Transverse colon (tissue), 4 donors: ENCODE measurements at regions not wholly inside any gene's neighbourhood (a gene's known extent, or its start where the extent isn't known, plus 50 kb on each side); places are given as distances from the start of the nearest gene placed in this dataset.

ENCODE experiments used
- DNase-seq: peaks from one replicate; pipeline ENCODE4 v3.0.0-alpha.2; 2019
- H3K27ac ChIP-seq, 4 donors: fragments of 200-600 bp; sonication (generic); 2 replicates each; pipeline ENCODE4 v1.5.1; 2016 to 2018; ENCODE audit warnings: inconsistent platforms in 4 of 4
- H3K27me3 ChIP-seq: fragments of 200-600 bp; sonication (generic); 2 replicates; pipeline ENCODE4 v1.5.1; 2017; ENCODE audit warnings: inconsistent platforms
- H3K36me3 ChIP-seq, 4 donors: fragments of 200-600 bp; sonication (generic); 2 replicates each; pipeline ENCODE4 v1.5.1; 2017 to 2019; ENCODE audit warnings: inconsistent platforms in 4 of 4
- H3K4me1 ChIP-seq, 4 donors: fragments of 200-600 bp; sonication (generic); 2 replicates each; pipeline ENCODE4 v1.5.1; 2017 to 2020; ENCODE audit warnings: inconsistent platforms in 4 of 4
- H3K4me3 ChIP-seq, 4 donors: fragments of 200-600 bp; sonication (generic); 1 replicate in 1 of 4; 2 replicates in 3 of 4; pipeline versions ENCODE4 v1.5.1 to v1.6.1; 2017 to 2019; ENCODE audit warnings: inconsistent platforms in 4 of 4
- H3K9me3 ChIP-seq, 2 donors: fragments of 200-600 bp; sonication (generic); 2 replicates each; pipeline ENCODE4 v1.5.1; 2017 to 2019; ENCODE audit warnings: inconsistent platforms in 2 of 2
- CTCF ChIP-seq, 5 experiments: fragments of 200-600 bp in 3 of 5; fragments of 450-650 bp in 2 of 5; sonication (generic) in 3 of 5; IDR thresholded peaks; 1 replicate in 2 of 5; 2 replicates in 3 of 5; pipeline ENCODE4 v1.5.1; 2016 to 2017; ENCODE audit warnings: antibody characterized with exemption in 5 of 5, inconsistent platforms in 3 of 5, mild to moderate bottlenecking in 2 of 5, moderate library complexity in 1 of 5
- EP300 ChIP-seq: sonication (generic); formaldehyde crosslinking; IDR thresholded peaks from one replicate; pipeline ENCODE4 v1.6.1; 2017; ENCODE audit warnings: antibody characterized with exemption, low read depth
- POLR2A ChIP-seq: fragments of 450-650 bp; IDR thresholded peaks from one replicate; pipeline ENCODE4 v1.6.1; 2016; ENCODE audit warnings: antibody characterized with exemption, mild to moderate bottlenecking, moderate library complexity
- POLR2AphosphoS5 ChIP-seq, 3 donors: sonication (generic); formaldehyde crosslinking; IDR thresholded peaks; one replicate each; pipeline ENCODE4 v1.6.1; 2016; ENCODE audit warnings: antibody characterized with exemption in 3 of 3
- WGBS, 2 donors: methylation state at CpG; one replicate each; pipeline ENCODE4 v1.1.5; 2018; ENCODE audit warnings: low coverage in 1 of 2; 5-methylcytosine and 5-hydroxymethylcytosine counted together
- in situ Hi-C, 4 donors: fragments of 200-750 bp; cut with MboI; loops; one replicate each; pipeline versions ENCODE4 v1.15.0 to v1.15.1; 2017; ENCODE audit warnings: low sequenced_read_pairs in 3 of 4, low pct_ligation_motif_present in 1 of 4, low pct_unique_long_range_greater_than_20kb in 1 of 4
- intact Hi-C: fragments of 100-400 bp; cut with DNase I; formaldehyde crosslinking; loops from one replicate; pipeline ENCODE4 v1.15.1; 2023; ENCODE audit warnings: low total_unique reads

- Histone ChIP-seq H3K4me1 (no peaks in the 10 kb centered on the region), H3K4me3 (no peak overlapping the region), H3K9me3 (no peaks in the 10 kb centered on the region), H3K27me3 (no peaks in the 10 kb centered on the region), H3K36me3 (no peaks in the 10 kb centered on the region), H3K27ac (no peak overlapping the region)
- 71 to 86% methylated on average over 1 to 2 of the region's 2 CpGs for WGBS, 2 donors
- TF ChIP-seq POLR2AphosphoS5 (IDR thresholded peaks at IDR 0.05): no peak
- no peak for TF ChIP-seq EP300
- TF ChIP-seq POLR2A: no peak
- no peak for TF ChIP-seq CTCF (IDR thresholded peaks at IDR 0.05)
- in situ Hi-C loops (no loop called here), intact Hi-C loops (no loop called here)
- no peak for DNase-seq
These were observed 1089.8 kb downstream of the FLRT2 start for GRCh38 chr14:86619726-86620125.

- H3K36me3 ChIP-seq: no peaks in the 10 kb centered on the region
- H3K27ac ChIP-seq: no peak overlapping the region
- no peaks in the 10 kb centered on the region for H3K4me1 ChIP-seq
- DNase-seq: no peak
- intact Hi-C loops (no loop called here), in situ Hi-C loops (no loop called here)
- TF ChIP-seq POLR2A (no peak), EP300 (no peak), POLR2AphosphoS5 (IDR thresholded peaks at IDR 0.05) (no peak), CTCF (IDR thresholded peaks at IDR 0.05) (no peak)
- peaks cover 0 to 3% of the 10 kb centered on the region in 2 donors for H3K9me3 ChIP-seq
- 32 to 55% methylated on average over 1 of the region's 1 CpG for WGBS, 2 donors
- no peaks in the 10 kb centered on the region for H3K27me3 ChIP-seq
- H3K4me3 ChIP-seq: no peak overlapping the region
These were observed 1083.8 kb downstream of the FLRT2 start for GRCh38 chr14:86613786-86614185.

- Histone ChIP-seq H3K27me3 (no peaks in the 10 kb centered on the region), H3K9me3 (peaks cover 0 to 3% of the 10 kb centered on the region in 2 donors), H3K36me3 (no peaks in the 10 kb centered on the region), H3K4me3 (no peak overlapping the region), H3K27ac (no peak overlapping the region), H3K4me1 (no peaks in the 10 kb centered on the region)
- no peak for TF ChIP-seq EP300
- TF ChIP-seq POLR2AphosphoS5 (IDR thresholded peaks at IDR 0.05): no peak
- intact Hi-C loops: no loop called here
- WGBS, 2 donors: 66 to 95% methylated on average over 3 of the region's 3 CpGs
- no peak for DNase-seq
- in situ Hi-C loops: no loop called here
These were observed 1083.2 kb downstream of the FLRT2 start for GRCh38 chr14:86613126-86613525.

- DNase-seq: no peak
- H3K4me1 ChIP-seq: no peaks in the 10 kb centered on the region
- in situ Hi-C loops (no loop called here), intact Hi-C loops (no loop called here)
- no peaks in the 10 kb centered on the region for H3K27me3 ChIP-seq
- no peaks in the 10 kb centered on the region for H3K36me3 ChIP-seq
- H3K27ac ChIP-seq: no peak overlapping the region
- no peaks in the 10 kb centered on the region for H3K9me3 ChIP-seq
- TF ChIP-seq CTCF (IDR thresholded peaks at IDR 0.05) (no peak), POLR2AphosphoS5 (IDR thresholded peaks at IDR 0.05) (no peak), EP300 (no peak), POLR2A (no peak)
- WGBS, 2 donors: 79% methylated on average over 2 of the region's 2 CpGs; no CpG with 5 or more reads in 1 of the 2 donors
- H3K4me3 ChIP-seq: no peak overlapping the region
These were observed 1074.6 kb downstream of the FLRT2 start for GRCh38 chr14:86604561-86604960.

- in situ Hi-C loops (no loop called here), intact Hi-C loops (no loop called here)
- WGBS, 2 donors: 64 to 74% methylated on average over 3 of the region's 3 CpGs
- no peaks in the 10 kb centered on the region for H3K27me3 ChIP-seq
- H3K9me3 ChIP-seq: no peaks in the 10 kb centered on the region
- TF ChIP-seq EP300: no peak
- TF ChIP-seq POLR2A: no peak
- no peak for TF ChIP-seq CTCF (IDR thresholded peaks at IDR 0.05)
- no peak for TF ChIP-seq POLR2AphosphoS5 (IDR thresholded peaks at IDR 0.05)
- no peak overlapping the region for H3K27ac ChIP-seq
- DNase-seq: no peak
- no peaks in the 10 kb centered on the region for H3K36me3 ChIP-seq
- no peak overlapping the region for H3K4me3 ChIP-seq
- no peaks in the 10 kb centered on the region for H3K4me1 ChIP-seq
These were observed 1072.3 kb downstream of the FLRT2 start for GRCh38 chr14:86602263-86602662.
